PC-9 (cell line): ENCODE measurements at regions not wholly inside any gene's neighbourhood (a gene's known extent, or its start where the extent isn't known, plus 50 kb on each side); places are given as distances from the start of the nearest gene placed in this dataset.

Experiments
- BruUV-seq: library from RNA; stranded (reverse); fragments of 400-500 nt; replicated peaks from 2 replicates; lab custom pipeline; 2021; lab: Mats Ljungman, UMichigan
- CTCF ChIA-PET: fragments of 300-600 bp; sonication (Branson Sonifier 250); formaldehyde crosslinking; loops from one replicate; lab custom pipeline; 2022; ENCODE audit warnings: antibody characterized with exemption; lab: Charles Lee
- POLR2A ChIA-PET: fragments of 300-600 bp; sonication (Branson Sonifier 250); formaldehyde crosslinking; loops from one replicate; lab custom pipeline; 2022; ENCODE audit warnings: antibody characterized with exemption; ENCODE audit not compliant: unreplicated experiment; lab: Charles Lee
- DNase-seq, 2 experiments: peaks; one replicate each; pipeline versions ENCODE4 v3.0.0 to v3.0.0-alpha.2; 2015 to 2022; ENCODE audit warnings: mixed read lengths in 1 of 2
- H2AFZ ChIP-seq: fragments of 200-600 bp; sonication (generic); 2 replicates; pipeline ENCODE4 v1.8.1; 2017; ENCODE audit warnings: antibody characterized with exemption
- H3F3A ChIP-seq: fragments of 200-600 bp; sonication (generic); 2 replicates; pipeline ENCODE4 v1.8.1; 2017; ENCODE audit warnings: antibody characterized with exemption, mild to moderate bottlenecking, low read depth; ENCODE audit not compliant: insufficient read depth
- H3K27ac ChIP-seq: fragments of 200-600 bp; sonication (generic); 2 replicates; pipeline ENCODE4 v1.6.1; 2016; ENCODE audit warnings: mixed run types
- H3K27me3 ChIP-seq: fragments of 200-600 bp; sonication (generic); 2 replicates; pipeline ENCODE4 v1.6.1; 2016; ENCODE audit warnings: low read depth, mixed run types; ENCODE audit not compliant: insufficient read depth
- H3K36me3 ChIP-seq: fragments of 200-600 bp; sonication (generic); 2 replicates; pipeline ENCODE4 v1.6.1; 2016; ENCODE audit warnings: low read depth, mixed run types
- H3K4me1 ChIP-seq: fragments of 200-600 bp; sonication (generic); replicated peaks from 2 replicates; pipeline ENCODE4 v1.6.1; 2016; ENCODE audit warnings: mixed run types; ENCODE audit not compliant: insufficient read depth
- H3K4me2 ChIP-seq: fragments of 200-600 bp; sonication (generic); 2 replicates; pipeline ENCODE4 v1.6.1; 2017; ENCODE audit warnings: mixed run types
- H3K4me3 ChIP-seq: fragments of 200-600 bp; sonication (generic); 2 replicates; pipeline ENCODE4 v1.6.1; 2016; ENCODE audit warnings: mixed run types
- H3K79me2 ChIP-seq: fragments of 200-600 bp; sonication (generic); 2 replicates; pipeline ENCODE4 v1.6.1; 2017; ENCODE audit warnings: low read depth, mixed run types
- H3K9me2 ChIP-seq: fragments of 200-600 bp; sonication (generic); 2 replicates; pipeline ENCODE4 v1.8.1; 2017; ENCODE audit warnings: mild to moderate bottlenecking; ENCODE audit not compliant: insufficient read depth
- H3K9me3 ChIP-seq: fragments of 200-600 bp; sonication (generic); 2 replicates; pipeline ENCODE4 v1.8.1; 2016; ENCODE audit warnings: low read depth; ENCODE audit not compliant: insufficient read depth
- H4K20me1 ChIP-seq: fragments of 200-600 bp; sonication (generic); 2 replicates; pipeline ENCODE4 v1.8.1; 2017; ENCODE audit not compliant: insufficient read depth
- CTCF ChIP-seq: fragments of 200-600 bp; sonication (generic); conservative IDR thresholded peaks from 2 replicates; pipeline ENCODE4 v1.6.1; 2017; ENCODE audit warnings: mixed run types, antibody characterized with exemption, mild to moderate bottlenecking, moderate library complexity
- EZH2 ChIP-seq: fragments of 200-600 bp; sonication (generic); IDR thresholded peaks from 2 replicates; pipeline ENCODE4 v1.8.0; 2017; ENCODE audit warnings: antibody characterized with exemption, low read depth
- intact Hi-C: fragments of 100-400 bp; cut with micrococcal nuclease; formaldehyde crosslinking; loops from one replicate; pipeline ENCODE4 v1.10.0; 2022; ENCODE audit not compliant: unreplicated experiment

DNA sequence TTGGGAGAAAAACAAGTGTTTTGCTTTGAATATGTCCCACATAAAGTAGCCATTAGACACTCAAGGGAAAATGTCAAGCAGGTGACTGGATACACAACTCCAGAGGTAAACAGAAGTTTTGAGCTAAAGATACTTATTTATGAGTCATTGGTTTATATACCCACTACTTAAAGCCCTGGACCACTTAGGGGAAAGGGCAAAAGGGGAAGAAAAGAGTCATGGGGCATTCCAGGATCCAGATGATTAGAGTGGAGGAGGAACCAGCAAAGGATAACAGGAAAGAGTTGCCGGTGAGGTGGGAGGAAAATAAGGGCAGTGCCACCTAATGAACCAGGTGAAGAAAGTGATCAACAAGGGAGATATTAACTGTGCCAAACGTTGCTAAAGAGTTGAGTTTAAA lies 254.2 kb upstream of the NR4A3 start:
- Histone ChIP-seq H3K4me2 (no peak overlapping the region), H3F3A (no peaks in the 10 kb centered on the region), H3K79me2 (no peaks in the 10 kb centered on the region), H3K9me2 (no peaks in the 10 kb centered on the region), H3K4me1 (no peaks in the 10 kb centered on the region), H3K36me3 (no peaks in the 10 kb centered on the region), H3K27me3 (peaks cover 8% of the 10 kb centered on the region; the same call in 1 of the 2 replicates), H3K9me3 (no peaks in the 10 kb centered on the region; the same call in 1 of the 2 replicates), H2AFZ (no peak overlapping the region), H4K20me1 (no peaks in the 10 kb centered on the region), H3K4me3 (no peak overlapping the region), H3K27ac (no peak overlapping the region)
- CTCF ChIA-PET = no interaction called here
- DNase-seq = no peak
- intact Hi-C loops = no loop called here
- POLR2A ChIA-PET = no interaction called here
- BruUV-seq = no TSS peak
- no peak for TF ChIP-seq EZH2
- no peak for TF ChIP-seq CTCF

GRCh38 chr9:99569840-99570239 lies 251.8 kb upstream of the NR4A3 start:
- DNase-seq = no peak
- BruUV-seq = no TSS peak
- H3K9me2 ChIP-seq = no peaks in the 10 kb centered on the region
- intact Hi-C loops = no loop called here
- H3K4me1 ChIP-seq = no peaks in the 10 kb centered on the region
- no peaks in the 10 kb centered on the region; the same call in 1 of the 2 replicates for H3K9me3 ChIP-seq
- peaks cover 8% of the 10 kb centered on the region; the same call in 1 of the 2 replicates for H3K27me3 ChIP-seq
- H3K79me2 ChIP-seq = no peaks in the 10 kb centered on the region
- TF ChIP-seq EZH2 = no peak
- TF ChIP-seq CTCF = no peak
- H3K4me2 ChIP-seq = no peak overlapping the region
- no peaks in the 10 kb centered on the region for H3F3A ChIP-seq
- no peak overlapping the region for H3K27ac ChIP-seq
- H3K4me3 ChIP-seq = no peak overlapping the region
- no peaks in the 10 kb centered on the region for H3K36me3 ChIP-seq
- CTCF ChIA-PET = no interaction called here
- H2AFZ ChIP-seq = no peak overlapping the region
- POLR2A ChIA-PET = no interaction called here
- no peaks in the 10 kb centered on the region; the same call in 1 of the 2 replicates for H4K20me1 ChIP-seq

- CTCF ChIA-PET = no interaction called here
- intact Hi-C loops = no loop called here
Observed at GRCh38 chr9:99572567-99572966, 249.1 kb upstream of the NR4A3 start.

More at GRCh38 chr9:99572567-99572966, 249.1 kb upstream of the NR4A3 start:
- no TSS peak for BruUV-seq
- Histone ChIP-seq H3K79me2 (no peaks in the 10 kb centered on the region), H3K27me3 (peaks cover 8% of the 10 kb centered on the region; the same call in 1 of the 2 replicates), H3K9me2 (no peaks in the 10 kb centered on the region), H3F3A (no peaks in the 10 kb centered on the region), H4K20me1 (no peaks in the 10 kb centered on the region; the same call in 1 of the 2 replicates), H3K27ac (no peak overlapping the region), H2AFZ (no peak overlapping the region), H3K4me3 (no peak overlapping the region), H3K9me3 (no peaks in the 10 kb centered on the region), H3K4me1 (no peaks in the 10 kb centered on the region), H3K36me3 (no peaks in the 10 kb centered on the region), H3K4me2 (no peak overlapping the region)
- POLR2A ChIA-PET = no interaction called here
- TF ChIP-seq EZH2 = no peak
- TF ChIP-seq CTCF = no peak
- no peak for DNase-seq
